ENCODE measurements at regions not wholly inside any gene's neighbourhood (a gene's known extent, or its start where the extent isn't known, plus 50 kb on each side); places are given as distances from the start of the nearest gene placed in this dataset.

GRCh38 chr5:154610321-154611154 is 132.5 kb upstream of the HAND1 start (continued):
- TF ChIP-seq ETS1 (CRISPR knock-in tag; IDR thresholded peaks at IDR 0.05) (no peak), ZNF280B (CRISPR knock-in tag; IDR thresholded peaks at IDR 0.05; ENCODE audit: borderline replicate concordance) (no peak), CCDC6 (CRISPR knock-in tag; IDR thresholded peaks at IDR 0.05) (no peak), ARNT (IDR thresholded peaks at IDR 0.05) (no peak), NCOR1 (IDR thresholded peaks at IDR 0.05; ENCODE audit: borderline replicate concordance, low read length) (no peak), TFDP2 (CRISPR knock-in tag; IDR thresholded peaks at IDR 0.05) (0 out of 2 replicates have a peak, but pooled peaks have one; percentile 27), HDAC2 (CRISPR knock-in tag; IDR thresholded peaks at IDR 0.05) (no peak), ZSCAN12 (CRISPR knock-in tag; IDR thresholded peaks at IDR 0.05) (no peak), CEBPZ (IDR thresholded peaks at IDR 0.05; ENCODE audit: low read length) (no peak), ZBTB21 (CRISPR knock-in tag; IDR thresholded peaks at IDR 0.05) (no peak), ZNF616 (CRISPR knock-in tag; IDR thresholded peaks at IDR 0.05; ENCODE audit: low read depth) (no peak), ZHX2 (IDR thresholded peaks at IDR 0.05; ENCODE audit: low read depth) (no peak), ZHX2 (CRISPR knock-in tag; IDR thresholded peaks at IDR 0.05; ENCODE audit: borderline replicate concordance) (no peak), KMT2B (CRISPR knock-in tag; IDR thresholded peaks at IDR 0.05) (no peak), GABPB1 (CRISPR knock-in tag; IDR thresholded peaks at IDR 0.05) (no peak; the same call in 1 of the 2 replicates), ZNF337 (CRISPR knock-in tag; IDR thresholded peaks at IDR 0.05; ENCODE audit: borderline replicate concordance, low read depth) (no peak)
